ENCODE measurements at regions not wholly inside any gene's neighbourhood (a gene's known extent, or its start where the extent isn't known, plus 50 kb on each side); places are given as distances from the start of the nearest gene placed in this dataset.

DNA sequence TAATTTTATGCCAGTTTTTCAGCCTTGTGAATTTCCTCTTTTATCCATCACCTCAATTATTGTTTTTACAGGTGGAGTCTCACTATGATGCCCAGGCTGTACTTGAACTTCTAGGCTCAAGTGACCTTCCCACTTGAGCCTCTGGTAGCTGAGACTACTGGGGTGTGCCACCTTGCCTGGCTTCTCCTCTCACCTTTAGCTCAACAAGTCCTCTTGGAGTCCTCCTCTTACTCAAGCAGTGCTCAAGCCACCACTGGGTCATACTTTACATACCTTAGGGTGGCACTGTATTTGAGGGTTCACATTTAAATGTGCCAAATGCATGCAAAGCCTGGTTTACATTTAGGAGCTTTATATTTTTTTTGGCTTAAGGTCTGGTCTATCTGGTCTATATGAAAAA, 350.1 kb upstream of the MCTP2 start:
- no peak overlapping the region for H3K9ac ChIP-seq
- no peak for DNase-seq

DNA sequence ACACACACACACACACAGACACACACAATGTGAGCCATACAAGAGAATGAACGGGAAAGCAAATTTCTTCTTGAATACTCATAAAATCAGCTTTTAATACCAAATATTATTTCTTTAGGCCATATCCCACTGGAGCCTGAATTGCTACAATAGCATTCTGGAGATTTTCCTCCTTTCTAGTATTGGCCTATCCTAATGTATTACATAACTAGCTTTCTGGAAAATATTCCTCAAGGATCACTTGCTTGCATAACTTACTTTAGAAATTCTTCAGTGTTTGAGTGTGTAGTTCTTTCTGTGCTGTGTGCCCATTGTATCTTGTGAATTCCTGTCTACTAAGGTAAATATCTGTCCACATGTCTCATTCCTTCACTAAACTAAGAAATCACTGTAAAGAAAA, 351.0 kb upstream of the MCTP2 start:
- Histone ChIP-seq H3K36me3 (replicated peaks in 1 of 2; ENCODE audit: control insufficient read depth in 1 of 2, insufficient read depth in 2 of 2, low read length in 1 of 2) (no peaks in the 10 kb centered on the region), H2AFZ (ENCODE audit: low read depth) (no peak overlapping the region), H3K4me3 (ENCODE audit: low read depth in 2 of 2, low read length in 1 of 2) (no peak overlapping the region), H3K4me1 (ENCODE audit: control insufficient read depth in 1 of 2, insufficient read depth in 2 of 2, low read depth in 1 of 2, low read length in 1 of 2) (no peaks in the 10 kb centered on the region), H3K27me3 (ENCODE audit: insufficient read depth) (no peaks in the 10 kb centered on the region), H4K20me1 (ENCODE audit: insufficient read depth) (no peaks in the 10 kb centered on the region), H3K27ac (ENCODE audit: low read depth in 2 of 2, low read length in 1 of 2) (no peak overlapping the region), H3K9me3 (no peaks in the 10 kb centered on the region), H3K4me2 (no peak overlapping the region), H3K9me2 (no peaks in the 10 kb centered on the region), H3K9ac (no peak overlapping the region), H3F3A (replicated peaks; ENCODE audit: insufficient read depth) (no peaks in the 10 kb centered on the region), H3K79me2 (ENCODE audit: insufficient read depth) (no peaks in the 10 kb centered on the region)
- POLR2A ChIA-PET, result no interaction called here
- TF ChIP-seq TEAD4 (IDR thresholded peaks at IDR 0.05; ENCODE audit: borderline replicate concordance, insufficient read depth) (no peak), RCOR1 (IDR thresholded peaks at IDR 0.05; ENCODE audit: low read length) (no peak), FOXM1 (IDR thresholded peaks at IDR 0.05; ENCODE audit: low read depth) (no peak), EP300 (IDR thresholded peaks at IDR 0.05; ENCODE audit: borderline replicate concordance in 1 of 2, low read depth in 1 of 2, low read length in 1 of 2) (no peak), TAF1 (IDR thresholded peaks at IDR 0.05; ENCODE audit: borderline replicate concordance, low read depth, low read length) (no peak), YY1 (IDR thresholded peaks at IDR 0.05; ENCODE audit: low read depth) (no peak), EZH2phosphoT487 (IDR thresholded peaks at IDR 0.05; ENCODE audit: borderline replicate concordance, low read depth) (no peak)
- TF ChIP-seq, protein P1, sequence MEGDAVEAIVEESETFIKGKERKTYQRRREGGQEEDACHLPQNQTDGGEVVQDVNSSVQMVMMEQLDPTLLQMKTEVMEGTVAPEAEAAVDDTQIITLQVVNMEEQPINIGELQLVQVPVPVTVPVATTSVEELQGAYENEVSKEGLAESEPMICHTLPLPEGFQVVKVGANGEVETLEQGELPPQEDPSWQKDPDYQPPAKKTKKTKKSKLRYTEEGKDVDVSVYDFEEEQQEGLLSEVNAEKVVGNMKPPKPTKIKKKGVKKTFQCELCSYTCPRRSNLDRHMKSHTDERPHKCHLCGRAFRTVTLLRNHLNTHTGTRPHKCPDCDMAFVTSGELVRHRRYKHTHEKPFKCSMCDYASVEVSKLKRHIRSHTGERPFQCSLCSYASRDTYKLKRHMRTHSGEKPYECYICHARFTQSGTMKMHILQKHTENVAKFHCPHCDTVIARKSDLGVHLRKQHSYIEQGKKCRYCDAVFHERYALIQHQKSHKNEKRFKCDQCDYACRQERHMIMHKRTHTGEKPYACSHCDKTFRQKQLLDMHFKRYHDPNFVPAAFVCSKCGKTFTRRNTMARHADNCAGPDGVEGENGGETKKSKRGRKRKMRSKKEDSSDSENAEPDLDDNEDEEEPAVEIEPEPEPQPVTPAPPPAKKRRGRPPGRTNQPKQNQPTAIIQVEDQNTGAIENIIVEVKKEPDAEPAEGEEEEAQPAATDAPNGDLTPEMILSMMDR (IDR thresholded peaks at IDR 0.05), result no peak
- WGBS (ENCODE audit: low lambda C conversion rate), result 36% methylated on average over 1 of the region's 1 CpG
- CTCF ChIA-PET, result no interaction called here
- no peak for DNase-seq

More for the DNA sequence above, 350.1 kb upstream of the MCTP2 start:
- TF ChIP-seq ELF1 (IDR thresholded peaks at IDR 0.05) (no peak), EZH2phosphoT487 (IDR thresholded peaks at IDR 0.05; ENCODE audit: borderline replicate concordance, low read depth) (no peak), MEF2A (IDR thresholded peaks at IDR 0.05; ENCODE audit: borderline replicate concordance, low read depth) (no peak), GATA2 (CRISPR knock-in tag; IDR thresholded peaks at IDR 0.05) (no peak), TEAD4 (IDR thresholded peaks at IDR 0.05; ENCODE audit: borderline replicate concordance, insufficient read depth) (no peak), FOSL2 (IDR thresholded peaks at IDR 0.05; ENCODE audit: borderline replicate concordance, low read depth) (no peak), RCOR1 (IDR thresholded peaks at IDR 0.05; ENCODE audit: low read length) (no peak), NRF1 (IDR thresholded peaks at IDR 0.05; ENCODE audit: low read depth, low read length) (no peak)
- TF ChIP-seq, protein P2, sequence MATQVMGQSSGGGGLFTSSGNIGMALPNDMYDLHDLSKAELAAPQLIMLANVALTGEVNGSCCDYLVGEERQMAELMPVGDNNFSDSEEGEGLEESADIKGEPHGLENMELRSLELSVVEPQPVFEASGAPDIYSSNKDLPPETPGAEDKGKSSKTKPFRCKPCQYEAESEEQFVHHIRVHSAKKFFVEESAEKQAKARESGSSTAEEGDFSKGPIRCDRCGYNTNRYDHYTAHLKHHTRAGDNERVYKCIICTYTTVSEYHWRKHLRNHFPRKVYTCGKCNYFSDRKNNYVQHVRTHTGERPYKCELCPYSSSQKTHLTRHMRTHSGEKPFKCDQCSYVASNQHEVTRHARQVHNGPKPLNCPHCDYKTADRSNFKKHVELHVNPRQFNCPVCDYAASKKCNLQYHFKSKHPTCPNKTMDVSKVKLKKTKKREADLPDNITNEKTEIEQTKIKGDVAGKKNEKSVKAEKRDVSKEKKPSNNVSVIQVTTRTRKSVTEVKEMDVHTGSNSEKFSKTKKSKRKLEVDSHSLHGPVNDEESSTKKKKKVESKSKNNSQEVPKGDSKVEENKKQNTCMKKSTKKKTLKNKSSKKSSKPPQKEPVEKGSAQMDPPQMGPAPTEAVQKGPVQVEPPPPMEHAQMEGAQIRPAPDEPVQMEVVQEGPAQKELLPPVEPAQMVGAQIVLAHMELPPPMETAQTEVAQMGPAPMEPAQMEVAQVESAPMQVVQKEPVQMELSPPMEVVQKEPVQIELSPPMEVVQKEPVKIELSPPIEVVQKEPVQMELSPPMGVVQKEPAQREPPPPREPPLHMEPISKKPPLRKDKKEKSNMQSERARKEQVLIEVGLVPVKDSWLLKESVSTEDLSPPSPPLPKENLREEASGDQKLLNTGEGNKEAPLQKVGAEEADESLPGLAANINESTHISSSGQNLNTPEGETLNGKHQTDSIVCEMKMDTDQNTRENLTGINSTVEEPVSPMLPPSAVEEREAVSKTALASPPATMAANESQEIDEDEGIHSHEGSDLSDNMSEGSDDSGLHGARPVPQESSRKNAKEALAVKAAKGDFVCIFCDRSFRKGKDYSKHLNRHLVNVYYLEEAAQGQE (IDR thresholded peaks at IDR 0.05; ENCODE audit: low read depth, low read length), result no peak
- TF ChIP-seq, protein P3, sequence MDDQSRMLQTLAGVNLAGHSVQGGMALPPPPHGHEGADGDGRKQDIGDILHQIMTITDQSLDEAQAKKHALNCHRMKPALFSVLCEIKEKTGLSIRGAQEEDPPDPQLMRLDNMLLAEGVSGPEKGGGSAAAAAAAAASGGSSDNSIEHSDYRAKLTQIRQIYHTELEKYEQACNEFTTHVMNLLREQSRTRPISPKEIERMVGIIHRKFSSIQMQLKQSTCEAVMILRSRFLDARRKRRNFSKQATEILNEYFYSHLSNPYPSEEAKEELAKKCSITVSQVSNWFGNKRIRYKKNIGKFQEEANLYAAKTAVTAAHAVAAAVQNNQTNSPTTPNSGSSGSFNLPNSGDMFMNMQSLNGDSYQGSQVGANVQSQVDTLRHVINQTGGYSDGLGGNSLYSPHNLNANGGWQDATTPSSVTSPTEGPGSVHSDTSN (IDR thresholded peaks at IDR 0.05), result no peak
- Histone ChIP-seq H3K36me3 (replicated peaks in 1 of 2; ENCODE audit: control insufficient read depth in 1 of 2, insufficient read depth in 2 of 2, low read length in 1 of 2) (no peaks in the 10 kb centered on the region), H3K4me3 (ENCODE audit: low read depth in 2 of 2, low read length in 1 of 2) (no peak overlapping the region), H3K27ac (ENCODE audit: low read depth in 2 of 2, low read length in 1 of 2) (no peak overlapping the region), H3K79me2 (ENCODE audit: insufficient read depth) (no peaks in the 10 kb centered on the region), H4K20me1 (ENCODE audit: insufficient read depth) (no peaks in the 10 kb centered on the region), H3K4me2 (no peak overlapping the region), H3F3A (replicated peaks; ENCODE audit: insufficient read depth) (no peaks in the 10 kb centered on the region), H3K9me3 (no peaks in the 10 kb centered on the region), H3K4me1 (ENCODE audit: control insufficient read depth in 1 of 2, insufficient read depth in 2 of 2, low read depth in 1 of 2, low read length in 1 of 2) (no peaks in the 10 kb centered on the region), H3K9me2 (no peaks in the 10 kb centered on the region), H3K27me3 (ENCODE audit: insufficient read depth) (no peaks in the 10 kb centered on the region), H2AFZ (ENCODE audit: low read depth) (no peak overlapping the region)
- POLR2A ChIA-PET, result no interaction called here
- CTCF ChIA-PET, result no interaction called here

Data from SK-N-SH (cell line).